ENCODE measurements at regions not wholly inside any gene's neighbourhood (a gene's known extent, or its start where the extent isn't known, plus 50 kb on each side); places are given as distances from the start of the nearest gene placed in this dataset.

DNA sequence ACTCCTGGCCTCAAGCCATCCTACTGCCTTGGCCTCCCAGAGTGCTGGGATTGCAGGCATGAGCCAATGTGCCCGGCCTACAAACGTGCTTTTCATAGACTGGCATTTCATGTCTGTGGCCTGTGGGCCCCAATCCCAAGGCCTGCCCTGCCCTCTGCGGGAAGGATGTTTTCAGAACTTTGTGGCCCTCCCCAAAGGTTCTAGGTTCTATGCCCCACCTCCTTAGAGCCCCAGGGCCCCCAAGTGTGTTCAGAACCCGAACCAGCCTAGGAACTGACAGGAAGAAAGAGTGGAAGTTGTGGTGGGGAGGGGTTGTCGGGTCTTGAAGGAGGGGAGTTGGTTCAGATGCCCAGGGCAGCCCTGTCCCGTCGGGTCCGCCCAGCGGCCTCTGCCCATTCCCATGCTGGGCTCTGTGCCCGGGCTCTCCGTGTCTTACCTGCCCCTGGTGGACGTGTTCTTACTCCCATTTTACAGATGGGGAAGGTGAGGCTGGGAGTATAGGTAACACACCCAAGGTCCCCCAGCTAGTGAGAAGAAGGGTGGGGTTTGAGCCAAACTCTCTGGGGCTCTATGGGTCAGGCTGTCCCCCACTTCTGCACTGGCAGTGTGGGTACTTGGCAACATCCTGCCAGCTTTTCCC, 175.8 kb upstream of the IER5L start:
- DNase-seq: no peak

DNA sequence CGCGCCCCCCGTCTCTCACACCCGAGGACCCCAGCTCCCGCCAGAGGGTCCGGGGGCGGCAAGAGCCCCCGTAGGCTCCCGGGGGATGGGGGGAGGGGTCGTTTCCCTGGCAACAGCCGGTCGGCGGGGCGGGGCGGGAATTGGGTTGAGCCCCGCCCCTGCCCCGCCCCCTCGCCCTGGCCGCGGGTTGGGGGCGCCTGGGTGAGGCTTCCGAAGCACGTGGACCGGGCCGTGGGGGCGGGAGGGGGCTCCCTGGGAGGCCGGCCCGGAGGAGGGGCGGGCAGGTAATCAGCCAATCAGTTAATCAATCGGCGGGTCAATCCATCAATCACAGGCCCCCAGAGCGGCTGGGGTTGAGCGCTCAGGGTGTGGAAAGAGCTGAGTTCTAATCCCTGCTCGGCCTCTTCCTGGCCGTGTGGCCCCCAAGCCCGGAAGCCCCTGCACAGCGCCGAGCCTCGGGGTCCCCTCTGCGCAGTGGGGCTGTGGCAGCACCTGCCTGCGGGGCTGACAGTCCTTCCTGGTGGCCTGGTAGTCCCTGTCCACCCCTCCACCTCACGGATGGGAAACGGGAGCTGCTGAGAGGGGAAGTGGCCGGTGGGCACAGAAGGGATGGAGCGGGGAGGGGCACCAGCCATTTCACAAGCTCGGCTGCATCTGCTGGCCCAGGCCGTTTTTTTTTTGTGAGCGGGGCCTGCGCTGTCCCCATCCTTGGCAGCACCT, 174.2 kb upstream of the IER5L start:
- DNase-seq: no peak

DNA sequence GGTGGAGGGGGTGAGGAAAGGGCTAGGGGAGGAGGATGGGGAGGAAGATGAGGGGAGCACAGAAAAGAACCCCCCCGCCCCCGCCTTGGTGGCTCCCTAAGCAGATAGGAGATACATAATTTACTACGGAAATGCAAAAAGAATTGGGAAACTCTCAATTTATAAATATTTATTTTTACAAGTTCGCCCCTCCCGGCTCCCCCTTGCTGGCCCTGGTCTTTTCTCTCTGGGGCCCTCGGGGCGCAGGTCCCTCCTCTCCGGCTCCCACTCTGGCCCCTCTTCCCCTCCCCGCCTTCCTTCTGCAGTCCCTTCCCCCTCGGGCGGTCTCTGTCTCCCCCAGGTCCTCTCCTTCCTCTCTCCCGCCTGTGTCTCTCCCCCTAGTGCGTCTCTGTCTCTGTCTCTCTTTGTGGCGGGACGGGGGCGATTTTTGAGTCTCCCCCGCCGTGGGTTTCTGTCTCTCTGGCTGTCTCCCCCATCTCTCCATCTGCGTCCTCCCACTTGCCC, 173.6 kb upstream of the IER5L start:
- DNase-seq: no peak

- DNase-seq: no peak
These were observed 173.1 kb upstream of the IER5L start for GRCh38 chr9:129351058-129351641.

DNA sequence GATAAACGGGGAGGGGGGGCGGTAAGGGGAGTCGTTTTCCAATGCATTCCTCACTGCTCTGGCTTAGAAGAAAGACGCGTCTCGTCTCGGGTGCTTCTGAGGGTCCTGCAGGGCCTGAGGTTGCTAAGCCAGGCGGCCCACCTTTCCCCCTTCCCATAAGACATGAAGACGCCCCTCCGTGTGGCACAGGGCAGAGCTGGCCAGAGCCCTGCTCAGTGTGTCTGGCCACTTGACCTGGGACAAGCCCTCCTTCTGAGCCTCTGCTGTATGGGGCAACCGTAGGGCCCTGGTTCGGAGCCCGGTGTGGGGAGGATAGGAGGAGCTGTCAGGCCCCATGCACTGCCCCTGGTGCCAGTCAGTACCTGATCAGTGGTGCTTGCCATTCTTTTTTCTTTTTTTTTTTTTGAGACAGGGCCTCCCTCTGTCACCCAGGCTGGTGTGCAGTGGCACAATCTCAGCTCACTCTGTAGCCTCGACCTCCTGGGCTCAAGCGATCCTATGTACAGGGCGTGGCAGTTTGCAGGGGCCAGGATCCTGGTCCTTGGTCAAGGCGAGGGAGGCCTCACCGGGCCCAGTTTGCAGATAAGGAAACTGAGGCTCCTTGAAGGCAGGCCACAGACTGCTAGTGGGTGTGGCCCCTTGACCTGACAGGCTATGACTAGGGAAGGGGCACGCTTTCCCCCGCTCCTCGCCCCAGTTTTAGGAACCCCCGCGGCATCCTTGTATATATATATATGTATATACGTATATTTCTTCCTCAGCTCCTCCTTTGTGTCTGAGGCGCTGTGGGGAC, 172.3 kb upstream of the IER5L start:
- DNase-seq: no peak

GRCh38 chr9:129349665-129349947, 171.5 kb upstream of the IER5L start:
- DNase-seq: no peak

GRCh38 chr9:129348890-129349664, 171.0 kb upstream of the IER5L start:
- DNase-seq: no peak

- no peak for DNase-seq
These were observed 169.5 kb upstream of the IER5L start for GRCh38 chr9:129347316-129348120.

GRCh38 chr9:129346046-129346445, 168.0 kb upstream of the IER5L start:
- DNase-seq: no peak

GRCh38 chr9:129344641-129345495, 166.8 kb upstream of the IER5L start:
- no peak for DNase-seq

DNA sequence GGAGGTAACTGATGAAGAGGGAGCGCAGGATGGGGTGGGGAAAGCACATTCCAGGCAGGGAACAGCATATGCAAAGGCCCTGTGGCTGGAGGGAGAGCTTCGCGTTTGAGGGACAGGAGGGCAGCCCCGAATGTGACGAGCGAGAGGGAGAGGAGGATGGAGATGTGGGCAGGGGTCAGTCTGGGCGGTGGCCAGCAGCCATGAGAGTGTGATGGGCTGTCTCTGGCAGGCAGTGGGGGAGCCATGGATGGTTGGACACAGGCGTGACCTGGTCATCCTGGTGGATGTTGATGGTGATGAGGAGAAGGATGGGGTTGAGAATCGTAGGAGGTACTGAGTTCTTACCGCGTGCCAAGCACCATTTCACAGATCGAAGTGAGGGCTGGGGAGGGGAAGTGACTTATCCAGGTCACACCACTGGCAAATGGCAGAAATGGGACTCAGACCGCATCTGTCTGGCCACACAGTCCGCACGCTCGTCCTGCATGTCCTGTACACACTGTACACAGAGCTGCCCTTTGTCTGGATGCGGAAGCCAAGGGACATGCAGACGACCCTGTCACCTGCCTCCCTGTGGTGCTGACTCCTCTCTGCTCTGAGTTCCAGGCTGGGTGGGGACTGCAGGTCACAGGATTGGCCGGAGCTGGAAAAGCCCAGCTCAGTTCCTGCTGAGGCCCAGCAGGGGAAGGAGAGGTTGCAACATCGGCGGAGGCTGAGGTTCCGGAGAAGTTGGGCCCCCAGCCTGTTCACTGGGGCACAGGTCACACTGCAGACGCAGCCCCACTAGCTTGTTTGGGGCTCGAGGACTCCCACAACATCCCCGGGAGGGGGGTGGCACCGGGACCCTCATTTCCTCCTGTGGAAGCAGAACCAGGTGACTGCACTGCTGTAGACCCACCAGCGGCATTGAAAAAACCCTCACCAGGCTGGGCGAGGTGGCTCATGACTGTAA, 165.6 kb upstream of the IER5L start:
- peak; percentile 29 for DNase-seq

DNA sequence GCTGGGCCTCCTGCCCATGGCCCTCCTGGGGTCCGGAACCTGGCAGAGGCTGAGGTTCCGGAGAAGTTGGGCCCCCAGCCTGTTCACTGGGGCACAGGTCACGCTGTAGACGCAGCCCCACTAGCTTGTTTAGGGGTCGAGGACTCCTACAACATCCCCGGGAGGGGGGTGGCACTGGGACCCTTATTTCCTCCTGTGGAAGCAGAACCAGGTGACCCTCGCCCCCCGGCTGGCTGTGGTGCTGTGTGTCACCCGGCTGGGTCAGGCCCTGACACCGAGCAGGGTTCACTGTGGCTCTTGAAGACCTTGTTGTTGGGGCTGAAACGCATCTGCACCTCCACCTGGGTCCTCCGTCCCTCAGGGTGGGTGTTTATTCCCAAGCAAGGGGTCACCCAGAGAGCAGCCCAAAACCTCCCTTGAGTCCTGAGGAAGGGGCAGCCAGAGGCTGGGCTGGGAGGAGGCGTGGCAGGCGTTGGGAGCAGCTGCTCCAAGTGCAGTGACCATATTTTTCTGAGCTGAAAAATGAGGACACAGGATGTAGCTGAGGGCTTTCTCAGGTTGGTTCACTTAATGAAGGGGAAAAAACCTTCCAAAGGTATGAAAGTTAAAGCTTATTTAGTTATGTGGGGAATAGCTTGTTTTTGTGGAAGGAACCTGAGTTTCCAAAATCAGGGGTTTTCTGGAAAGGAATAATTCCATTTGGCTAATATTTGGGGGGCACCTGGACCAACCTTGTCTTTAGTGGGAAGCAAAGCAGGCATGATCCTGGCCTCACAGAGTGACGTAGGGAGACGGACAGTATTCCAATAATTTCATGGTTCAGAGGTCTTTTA, 164.7 kb upstream of the IER5L start:
- DNase-seq: no peak

- DNase-seq: no peak
These were observed 163.9 kb upstream of the IER5L start for GRCh38 chr9:129341987-129342348.

GRCh38 chr9:129341171-129341986, 163.3 kb upstream of the IER5L start:
- no peak for DNase-seq

- DNase-seq: no peak
These were observed 162.5 kb upstream of the IER5L start for GRCh38 chr9:129340427-129341170.

DNA sequence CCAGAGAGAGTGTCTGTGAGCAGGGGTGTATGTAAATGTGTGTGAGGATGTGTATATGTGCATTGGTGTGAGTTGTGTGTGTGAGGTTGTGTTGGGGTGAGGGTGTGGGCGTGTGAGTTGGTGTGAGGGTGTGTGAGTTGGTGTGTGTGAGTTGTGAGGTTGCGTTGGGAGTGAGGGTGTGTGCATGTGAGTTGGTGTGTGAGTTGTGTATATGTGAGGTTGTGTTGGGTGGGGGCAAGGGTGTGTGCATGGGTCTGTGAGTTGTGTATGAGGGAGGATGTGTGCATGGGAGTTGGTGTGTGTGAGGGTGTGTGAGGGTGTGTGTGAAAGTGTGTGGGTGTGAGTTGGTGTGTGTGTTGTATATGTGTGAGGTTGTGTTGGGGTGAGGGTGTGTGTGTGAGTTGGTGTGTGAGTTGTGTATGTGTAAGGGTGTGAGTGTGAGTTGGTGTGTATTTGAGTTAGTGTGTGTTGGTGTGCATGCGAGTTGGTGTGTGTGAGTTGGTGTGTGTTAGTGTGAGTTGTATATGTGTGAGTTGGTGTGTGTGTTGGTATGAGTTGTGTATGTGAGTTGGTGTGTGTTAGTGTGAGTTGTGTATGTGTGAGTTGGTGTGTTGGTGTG, 161.6 kb upstream of the IER5L start:
- no peak for DNase-seq
